ENCODE measurements at regions not wholly inside any gene's neighbourhood (a gene's known extent, or its start where the extent isn't known, plus 50 kb on each side); places are given as distances from the start of the nearest gene placed in this dataset.

- no peak for DNase-seq (ENCODE audit: low read depth)
- TF ChIP-seq CTCF (IDR thresholded peaks at IDR 0.05; ENCODE audit: control insufficient read depth, extremely low read depth, insufficient read depth): no peak
- no peak overlapping the region for H3K4me3 ChIP-seq (ENCODE audit: low read depth, low read length)
These were observed 346.2 kb upstream of the CBLB start for GRCh38 chr3:106215047-106215446.

- no peak for DNase-seq (ENCODE audit: low read depth)
- H3K4me3 ChIP-seq (ENCODE audit: low read depth, low read length): no peak overlapping the region
- TF ChIP-seq CTCF (IDR thresholded peaks at IDR 0.05; ENCODE audit: control insufficient read depth, extremely low read depth, insufficient read depth): no peak
These were observed 348.9 kb upstream of the CBLB start for GRCh38 chr3:106217745-106218144.

GRCh38 chr3:106227068-106227467 is 358.3 kb upstream of the CBLB start:
- DNase-seq (ENCODE audit: low read depth): no peak
- TF ChIP-seq CTCF (IDR thresholded peaks at IDR 0.05; ENCODE audit: control insufficient read depth, extremely low read depth, insufficient read depth): no peak

GRCh38 chr3:106228271-106228670 is 359.5 kb upstream of the CBLB start:
- TF ChIP-seq CTCF (IDR thresholded peaks at IDR 0.05; ENCODE audit: control insufficient read depth, extremely low read depth, insufficient read depth): no peak
- no peak overlapping the region for H3K4me3 ChIP-seq (ENCODE audit: low read depth, low read length)
- DNase-seq (ENCODE audit: low read depth): no peak

More at GRCh38 chr3:106227068-106227467, 358.3 kb upstream of the CBLB start:
- H3K4me3 ChIP-seq (ENCODE audit: low read depth, low read length): no peak overlapping the region

- no peak for DNase-seq (ENCODE audit: low read depth)
- H3K4me3 ChIP-seq (ENCODE audit: low read depth, low read length): no peak overlapping the region
- TF ChIP-seq CTCF (IDR thresholded peaks at IDR 0.05; ENCODE audit: control insufficient read depth, extremely low read depth, insufficient read depth): no peak
These were observed 360.9 kb upstream of the CBLB start for GRCh38 chr3:106229495-106230278.

- no peak for TF ChIP-seq CTCF (IDR thresholded peaks at IDR 0.05; ENCODE audit: control insufficient read depth, extremely low read depth, insufficient read depth)
- DNase-seq (ENCODE audit: low read depth): no peak
- no peak overlapping the region for H3K4me3 ChIP-seq (ENCODE audit: low read depth, low read length)
These were observed 362.3 kb upstream of the CBLB start for GRCh38 chr3:106231086-106231485.

GRCh38 chr3:106232956-106233355 is 364.1 kb upstream of the CBLB start:
- no peak for TF ChIP-seq CTCF (IDR thresholded peaks at IDR 0.05; ENCODE audit: control insufficient read depth, extremely low read depth, insufficient read depth)
- H3K4me3 ChIP-seq (ENCODE audit: low read depth, low read length): no peak overlapping the region
- no peak for DNase-seq (ENCODE audit: low read depth)

All from LNCaP clone FGC (cell line).